ENCODE measurements at regions not wholly inside any gene's neighbourhood (a gene's known extent, or its start where the extent isn't known, plus 50 kb on each side); places are given as distances from the start of the nearest gene placed in this dataset.
"Not testable (repeated sequence)": the region's sequence is repeated elsewhere in the genome, so short reads cannot be mapped to it uniquely, and the experiment has no call there.

- TF ChIP-seq, protein P1, sequence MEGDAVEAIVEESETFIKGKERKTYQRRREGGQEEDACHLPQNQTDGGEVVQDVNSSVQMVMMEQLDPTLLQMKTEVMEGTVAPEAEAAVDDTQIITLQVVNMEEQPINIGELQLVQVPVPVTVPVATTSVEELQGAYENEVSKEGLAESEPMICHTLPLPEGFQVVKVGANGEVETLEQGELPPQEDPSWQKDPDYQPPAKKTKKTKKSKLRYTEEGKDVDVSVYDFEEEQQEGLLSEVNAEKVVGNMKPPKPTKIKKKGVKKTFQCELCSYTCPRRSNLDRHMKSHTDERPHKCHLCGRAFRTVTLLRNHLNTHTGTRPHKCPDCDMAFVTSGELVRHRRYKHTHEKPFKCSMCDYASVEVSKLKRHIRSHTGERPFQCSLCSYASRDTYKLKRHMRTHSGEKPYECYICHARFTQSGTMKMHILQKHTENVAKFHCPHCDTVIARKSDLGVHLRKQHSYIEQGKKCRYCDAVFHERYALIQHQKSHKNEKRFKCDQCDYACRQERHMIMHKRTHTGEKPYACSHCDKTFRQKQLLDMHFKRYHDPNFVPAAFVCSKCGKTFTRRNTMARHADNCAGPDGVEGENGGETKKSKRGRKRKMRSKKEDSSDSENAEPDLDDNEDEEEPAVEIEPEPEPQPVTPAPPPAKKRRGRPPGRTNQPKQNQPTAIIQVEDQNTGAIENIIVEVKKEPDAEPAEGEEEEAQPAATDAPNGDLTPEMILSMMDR (IDR thresholded peaks at IDR 0.05; ENCODE audit: insufficient read depth, low read length), result no peak
- no peak for DNase-seq (ENCODE audit: low read depth)
Measured at GRCh38 chr1:83125456-83125855, 873.5 kb downstream of the TTLL7 start.

DNA sequence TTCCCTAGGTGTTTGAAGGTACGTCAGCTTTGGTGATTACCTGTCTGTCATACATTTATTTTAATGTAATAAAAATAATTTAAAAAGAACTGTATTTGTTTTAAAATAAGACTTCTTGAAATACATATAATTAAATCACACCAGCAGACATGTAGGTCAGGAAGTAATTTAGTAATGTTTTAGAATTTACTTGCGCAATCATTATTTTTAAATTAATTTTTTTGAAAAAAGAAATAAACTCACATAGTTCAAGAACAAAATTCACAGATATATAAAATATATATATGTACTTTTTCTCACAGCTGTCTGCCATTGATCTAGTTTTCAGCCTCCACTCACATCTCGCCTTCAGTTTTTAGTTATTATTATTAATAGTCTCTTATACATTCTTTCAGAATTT, 875.9 kb downstream of the TTLL7 start:
- H3K4me3 ChIP-seq (ENCODE audit: low read depth, low read length), result no peak overlapping the region

More at GRCh38 chr1:83125456-83125855, 873.5 kb downstream of the TTLL7 start:
- H3K4me3 ChIP-seq (ENCODE audit: low read depth, low read length), result no peak overlapping the region

GRCh38 chr1:83118472-83118871, 880.5 kb downstream of the TTLL7 start:
- TF ChIP-seq, protein P1 (IDR thresholded peaks at IDR 0.05; ENCODE audit: insufficient read depth, low read length), result no peak
- H3K4me3 ChIP-seq (ENCODE audit: low read depth, low read length), result no peak overlapping the region
- no peak for DNase-seq (ENCODE audit: low read depth)

More for the DNA sequence above, 875.9 kb downstream of the TTLL7 start:
- TF ChIP-seq, protein P1 (IDR thresholded peaks at IDR 0.05; ENCODE audit: insufficient read depth, low read length), result no peak
- DNase-seq (ENCODE audit: low read depth), result no peak

GRCh38 chr1:83117030-83117429, 881.9 kb downstream of the TTLL7 start:
- DNase-seq (ENCODE audit: low read depth); H3K4me3 ChIP-seq (ENCODE audit: low read depth, low read length): not testable (repeated sequence)

- no peak for DNase-seq (ENCODE audit: low read depth)
- H3K4me3 ChIP-seq (ENCODE audit: low read depth, low read length), result no peak overlapping the region
- TF ChIP-seq, protein P1 (IDR thresholded peaks at IDR 0.05; ENCODE audit: insufficient read depth, low read length), result no peak
Measured at GRCh38 chr1:83115785-83116184, 883.1 kb downstream of the TTLL7 start.

DNA sequence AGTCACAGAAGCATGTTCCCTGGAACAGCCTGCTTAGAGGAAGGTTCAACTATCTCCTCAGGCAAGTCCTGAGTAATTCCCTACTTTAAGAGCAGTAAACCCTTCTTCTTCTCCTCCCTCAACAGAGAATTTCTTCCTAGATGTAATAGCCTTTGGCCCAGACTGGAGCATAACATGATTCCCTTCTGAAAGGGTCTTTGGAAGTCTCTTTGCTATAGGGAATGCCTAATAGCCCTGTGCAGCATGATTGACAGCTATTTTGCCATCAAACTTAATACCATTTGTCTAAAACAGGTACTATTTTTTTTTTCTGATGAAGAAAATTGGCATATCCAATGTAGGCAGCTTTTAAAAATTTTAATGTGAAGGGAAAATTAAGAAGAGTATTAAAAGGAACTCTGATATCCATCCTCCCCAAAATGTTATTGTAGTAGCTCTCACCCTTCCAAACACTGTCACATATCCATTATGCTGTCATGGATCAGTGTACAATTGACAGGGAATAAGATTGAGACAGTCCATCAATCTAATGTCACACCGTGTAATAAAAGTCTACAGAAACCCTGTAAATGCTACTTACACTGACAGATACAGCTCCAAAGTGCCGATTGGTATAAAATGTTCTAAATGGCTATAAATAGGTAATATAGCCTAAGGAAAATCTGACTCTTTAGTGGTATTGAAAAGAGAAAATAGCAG, 884.6 kb downstream of the TTLL7 start:
- DNase-seq (ENCODE audit: low read depth), result no peak
- H3K4me3 ChIP-seq (ENCODE audit: low read depth, low read length), result no peak overlapping the region
- TF ChIP-seq, protein P1 (IDR thresholded peaks at IDR 0.05; ENCODE audit: insufficient read depth, low read length), result no peak

DNA sequence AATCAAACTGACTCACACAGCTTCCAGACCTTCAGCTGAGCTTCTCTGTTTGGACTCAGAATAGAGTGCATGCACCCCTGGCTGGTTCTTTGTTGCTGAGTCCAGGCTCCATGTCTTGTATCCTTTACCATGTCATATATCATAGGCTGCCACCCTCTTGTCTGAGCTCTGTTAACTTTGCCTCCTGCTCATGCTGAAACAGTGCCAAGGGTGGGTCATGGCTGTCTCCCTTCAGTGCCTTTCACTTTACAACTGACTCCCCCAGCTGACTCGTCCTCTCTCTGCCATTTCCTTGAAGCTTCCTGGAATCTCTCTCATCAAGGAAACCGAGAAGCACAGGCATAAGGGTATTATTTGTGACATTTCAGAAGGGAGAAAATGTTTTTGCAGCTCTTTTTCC, 885.3 kb downstream of the TTLL7 start:
- TF ChIP-seq, protein P1 (IDR thresholded peaks at IDR 0.05; ENCODE audit: insufficient read depth, low read length), result no peak
- no peak for DNase-seq (ENCODE audit: low read depth)
- no peak overlapping the region for H3K4me3 ChIP-seq (ENCODE audit: low read depth, low read length)
